ENCODE measurements at regions not wholly inside any gene's neighbourhood (a gene's known extent, or its start where the extent isn't known, plus 50 kb on each side); places are given as distances from the start of the nearest gene placed in this dataset.

DNA sequence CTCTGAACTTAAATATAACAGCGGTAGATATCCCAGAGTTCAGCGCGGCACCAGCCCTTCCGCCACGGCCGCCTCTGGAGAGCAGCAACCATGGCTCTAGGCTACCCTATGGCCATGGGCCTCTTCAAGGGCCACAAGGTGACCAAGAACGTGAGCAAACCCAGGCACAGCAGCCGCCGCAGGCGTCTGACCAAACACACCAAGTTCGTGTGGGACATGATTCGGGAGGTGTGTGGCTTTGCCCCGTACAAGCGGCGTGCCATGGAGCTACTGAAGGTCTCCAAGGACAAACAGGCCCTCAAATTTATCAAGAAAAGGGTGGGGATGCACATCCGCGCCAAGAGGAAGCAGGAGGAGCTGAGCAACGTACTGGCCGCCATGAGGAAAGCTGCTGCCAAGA, 229.0 kb downstream of the ACTL7B start:
- TF ChIP-seq, protein P1, sequence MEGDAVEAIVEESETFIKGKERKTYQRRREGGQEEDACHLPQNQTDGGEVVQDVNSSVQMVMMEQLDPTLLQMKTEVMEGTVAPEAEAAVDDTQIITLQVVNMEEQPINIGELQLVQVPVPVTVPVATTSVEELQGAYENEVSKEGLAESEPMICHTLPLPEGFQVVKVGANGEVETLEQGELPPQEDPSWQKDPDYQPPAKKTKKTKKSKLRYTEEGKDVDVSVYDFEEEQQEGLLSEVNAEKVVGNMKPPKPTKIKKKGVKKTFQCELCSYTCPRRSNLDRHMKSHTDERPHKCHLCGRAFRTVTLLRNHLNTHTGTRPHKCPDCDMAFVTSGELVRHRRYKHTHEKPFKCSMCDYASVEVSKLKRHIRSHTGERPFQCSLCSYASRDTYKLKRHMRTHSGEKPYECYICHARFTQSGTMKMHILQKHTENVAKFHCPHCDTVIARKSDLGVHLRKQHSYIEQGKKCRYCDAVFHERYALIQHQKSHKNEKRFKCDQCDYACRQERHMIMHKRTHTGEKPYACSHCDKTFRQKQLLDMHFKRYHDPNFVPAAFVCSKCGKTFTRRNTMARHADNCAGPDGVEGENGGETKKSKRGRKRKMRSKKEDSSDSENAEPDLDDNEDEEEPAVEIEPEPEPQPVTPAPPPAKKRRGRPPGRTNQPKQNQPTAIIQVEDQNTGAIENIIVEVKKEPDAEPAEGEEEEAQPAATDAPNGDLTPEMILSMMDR (IDR thresholded peaks at IDR 0.05) = no peak
- TF ChIP-seq POLR2AphosphoS5 (IDR thresholded peaks at IDR 0.05) = no peak
- TF ChIP-seq POLR2A (IDR thresholded peaks at IDR 0.05) = no peak
- no peak for TF ChIP-seq EP300 (IDR thresholded peaks at IDR 0.05)
